ENCODE measurements at regions not wholly inside any gene's neighbourhood (a gene's known extent, or its start where the extent isn't known, plus 50 kb on each side); places are given as distances from the start of the nearest gene placed in this dataset.

DNA sequence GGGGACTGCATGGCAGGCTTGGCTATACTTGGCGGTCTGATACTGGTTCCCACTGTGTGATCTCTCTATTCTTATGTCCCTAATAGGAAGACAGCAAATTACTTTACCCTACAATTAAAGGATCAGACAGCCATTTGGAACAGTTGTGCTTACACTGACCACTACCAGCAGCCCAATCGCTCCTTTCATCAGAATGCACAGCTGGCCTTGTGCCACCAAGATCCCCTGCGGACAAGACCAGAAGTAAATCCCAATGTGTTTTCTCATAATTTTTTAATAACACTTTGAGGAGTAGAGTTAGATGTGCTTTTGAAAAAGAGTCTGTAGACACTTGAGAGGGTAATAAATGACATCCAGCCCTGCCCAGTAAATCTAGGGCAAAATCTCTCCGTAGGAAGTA lies 297.2 kb upstream of the ZNF32 start:
- H3K4me3 ChIP-seq (ENCODE audit: insufficient read depth, low read depth, low read length, poor library complexity, severe bottlenecking): no peak overlapping the region
- H3K9me3 ChIP-seq (ENCODE audit: control insufficient read depth, low read length): no peaks in the 10 kb centered on the region
- H3K27me3 ChIP-seq (replicated peaks; ENCODE audit: control insufficient read depth, insufficient read depth, low read length, poor library complexity, severe bottlenecking): no peaks in the 10 kb centered on the region
- DNase-seq: no peak
- H3K27ac ChIP-seq (ENCODE audit: insufficient read depth, low read length, poor library complexity, severe bottlenecking): no peak overlapping the region
- no peaks in the 10 kb centered on the region for H3K36me3 ChIP-seq (ENCODE audit: control insufficient read depth, insufficient read depth, low read length)
- no peaks in the 10 kb centered on the region for H3K4me1 ChIP-seq (ENCODE audit: control insufficient read depth, insufficient read depth, low read length, poor library complexity, severe bottlenecking)

DNA sequence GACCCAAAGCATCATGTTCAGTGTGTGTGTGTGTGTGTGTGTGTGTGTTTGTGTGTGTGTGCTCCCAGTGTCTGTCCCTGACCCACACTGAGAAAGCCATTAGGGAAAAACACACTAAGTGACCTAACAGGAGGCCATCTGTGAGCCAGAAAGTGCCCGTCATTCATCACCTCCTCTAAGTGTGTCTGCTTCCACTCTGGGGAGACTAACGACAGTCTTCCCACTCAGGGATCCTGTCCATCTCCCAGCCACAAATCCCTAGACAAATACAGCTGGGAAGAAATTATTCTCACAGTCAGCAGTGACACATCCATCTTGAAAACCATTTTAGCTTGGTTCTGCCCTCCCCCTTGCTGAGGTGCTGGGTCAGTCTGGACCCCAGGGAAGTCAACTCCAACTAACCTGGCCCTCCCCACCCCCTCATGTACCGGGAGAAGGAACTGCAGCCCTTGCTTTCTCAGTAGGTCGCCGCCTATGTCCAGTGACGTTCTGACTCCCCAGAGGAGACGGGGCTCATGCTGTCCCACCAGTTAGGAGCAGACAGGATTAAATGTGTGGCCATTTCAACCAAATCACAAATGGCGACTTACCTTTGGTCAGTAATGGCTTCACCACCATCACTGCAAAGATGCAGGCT lies 296.5 kb upstream of the ZNF32 start:
- Histone ChIP-seq H3K4me1 (ENCODE audit: control insufficient read depth, insufficient read depth, low read length, poor library complexity, severe bottlenecking) (no peaks in the 10 kb centered on the region), H3K27ac (ENCODE audit: insufficient read depth, low read length, poor library complexity, severe bottlenecking) (no peak overlapping the region)
- DNase-seq: no peak

DNA sequence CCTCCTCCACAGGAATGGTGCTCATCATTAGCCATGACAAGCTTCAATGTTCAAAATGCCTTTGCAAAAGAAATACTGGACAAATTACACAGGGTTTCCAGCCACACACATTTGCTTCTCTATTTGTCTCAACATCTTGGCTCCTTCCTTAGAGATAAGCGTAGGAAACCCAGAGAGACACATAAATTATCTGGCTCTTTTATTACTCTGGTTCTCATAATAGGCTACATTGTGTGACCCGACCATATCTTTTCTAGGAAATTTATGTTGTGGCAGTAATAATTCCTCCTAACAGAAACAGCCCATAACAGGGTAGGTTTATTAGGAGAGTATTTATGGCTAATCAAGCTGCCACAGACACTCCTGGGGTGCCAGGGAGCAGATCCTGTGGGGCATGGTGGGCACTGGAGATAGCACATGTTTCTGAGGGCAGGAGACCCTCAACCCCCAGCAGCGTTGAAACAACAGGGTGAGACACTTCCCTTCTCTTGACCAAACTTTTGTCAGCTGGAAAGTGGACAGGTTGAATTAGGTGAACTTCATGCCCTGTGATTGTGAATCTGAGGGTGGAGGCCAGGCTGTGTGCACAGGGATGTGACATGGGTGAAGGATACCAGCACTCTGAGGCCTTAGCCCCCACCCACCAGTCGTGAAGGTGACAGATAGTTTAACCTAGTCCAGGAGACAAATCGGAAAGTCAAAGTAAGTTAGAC lies 295.9 kb upstream of the ZNF32 start:
- DNase-seq: no peak
- no peaks in the 10 kb centered on the region for H3K27me3 ChIP-seq (replicated peaks; ENCODE audit: control insufficient read depth, insufficient read depth, low read length, poor library complexity, severe bottlenecking)
- no peaks in the 10 kb centered on the region for H3K9me3 ChIP-seq (ENCODE audit: control insufficient read depth, low read length)
- no peaks in the 10 kb centered on the region for H3K4me1 ChIP-seq (ENCODE audit: control insufficient read depth, insufficient read depth, low read length, poor library complexity, severe bottlenecking)
- H3K27ac ChIP-seq (ENCODE audit: insufficient read depth, low read length, poor library complexity, severe bottlenecking): no peak overlapping the region
- no peaks in the 10 kb centered on the region for H3K36me3 ChIP-seq (ENCODE audit: control insufficient read depth, insufficient read depth, low read length)
- no peak overlapping the region for H3K4me3 ChIP-seq (ENCODE audit: insufficient read depth, low read depth, low read length, poor library complexity, severe bottlenecking)

More for the DNA sequence above, 296.5 kb upstream of the ZNF32 start:
- no peaks in the 10 kb centered on the region for H3K9me3 ChIP-seq (ENCODE audit: control insufficient read depth, low read length)
- no peaks in the 10 kb centered on the region for H3K27me3 ChIP-seq (replicated peaks; ENCODE audit: control insufficient read depth, insufficient read depth, low read length, poor library complexity, severe bottlenecking)
- no peak overlapping the region for H3K4me3 ChIP-seq (ENCODE audit: insufficient read depth, low read depth, low read length, poor library complexity, severe bottlenecking)
- no peaks in the 10 kb centered on the region for H3K36me3 ChIP-seq (ENCODE audit: control insufficient read depth, insufficient read depth, low read length)

DNA sequence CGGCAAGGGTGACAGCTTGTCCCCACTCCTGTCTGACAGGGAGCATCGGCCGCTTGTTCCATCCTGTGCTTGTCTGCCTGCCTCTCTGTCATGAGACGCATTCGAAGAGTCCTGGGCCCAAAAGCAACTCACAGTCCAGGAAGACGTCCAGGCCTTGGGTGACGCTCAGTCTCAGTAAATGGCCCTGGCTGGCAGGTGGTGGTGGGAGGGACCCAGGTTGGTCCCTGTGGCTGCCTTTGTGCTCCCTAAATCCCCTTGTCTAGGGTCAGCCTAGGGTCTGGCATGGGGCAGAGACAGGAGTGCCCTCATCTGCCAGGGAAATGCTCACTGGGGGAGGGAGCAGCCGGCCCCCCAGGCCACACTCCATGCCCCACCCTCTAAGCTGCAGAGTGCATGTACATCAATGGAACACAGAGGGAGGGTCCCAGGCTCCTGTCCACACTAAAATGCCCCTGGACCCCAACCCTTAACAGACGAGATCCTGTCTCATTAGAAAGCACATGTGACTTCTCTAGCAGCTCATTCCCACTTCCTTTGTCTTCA lies 295.2 kb upstream of the ZNF32 start:
- Histone ChIP-seq H3K4me3 (ENCODE audit: insufficient read depth, low read depth, low read length, poor library complexity, severe bottlenecking) (no peak overlapping the region), H3K27ac (ENCODE audit: insufficient read depth, low read length, poor library complexity, severe bottlenecking) (no peak overlapping the region), H3K9me3 (ENCODE audit: control insufficient read depth, low read length) (no peaks in the 10 kb centered on the region), H3K4me1 (ENCODE audit: control insufficient read depth, insufficient read depth, low read length, poor library complexity, severe bottlenecking) (no peaks in the 10 kb centered on the region), H3K27me3 (replicated peaks; ENCODE audit: control insufficient read depth, insufficient read depth, low read length, poor library complexity, severe bottlenecking) (no peaks in the 10 kb centered on the region), H3K36me3 (ENCODE audit: control insufficient read depth, insufficient read depth, low read length) (no peaks in the 10 kb centered on the region)
- no peak for DNase-seq

DNA sequence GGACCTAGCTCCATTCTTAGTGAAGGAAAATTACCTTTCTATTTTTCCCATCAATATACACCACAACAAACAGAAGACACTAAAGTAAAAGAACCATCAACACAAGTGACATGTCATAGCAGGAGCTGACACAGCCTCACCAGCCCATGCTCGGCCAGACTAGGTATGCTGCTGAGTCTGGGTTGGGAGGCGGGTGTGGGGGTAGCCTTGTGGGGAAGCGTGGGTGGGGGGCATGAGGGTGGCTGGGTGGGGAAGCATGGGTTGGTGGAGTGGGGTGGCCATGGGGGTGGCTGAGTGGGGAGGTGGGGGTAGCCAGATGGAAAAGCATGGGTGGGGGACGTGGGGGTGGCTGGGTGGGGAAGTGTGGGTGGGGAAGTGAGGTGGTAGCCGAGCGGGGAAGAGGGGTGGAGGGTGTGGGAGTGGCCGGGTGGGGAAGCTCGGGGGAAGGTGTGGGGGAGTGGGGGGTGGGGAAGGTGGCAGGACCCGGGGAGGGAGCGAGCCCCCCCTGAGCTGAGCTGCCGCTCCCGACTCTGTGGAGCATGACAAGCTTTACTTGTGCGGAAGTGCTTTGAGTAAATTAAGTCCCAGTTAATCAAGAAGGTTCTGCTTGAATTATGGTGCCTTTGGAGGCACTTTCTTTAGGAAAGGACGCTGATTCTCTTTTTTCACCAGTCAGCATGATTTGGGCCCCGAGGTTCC lies 294.6 kb upstream of the ZNF32 start:
- Histone ChIP-seq H3K4me1 (ENCODE audit: control insufficient read depth, insufficient read depth, low read length, poor library complexity, severe bottlenecking) (no peaks in the 10 kb centered on the region), H3K9me3 (ENCODE audit: control insufficient read depth, low read length) (no peaks in the 10 kb centered on the region), H3K36me3 (ENCODE audit: control insufficient read depth, insufficient read depth, low read length) (no peaks in the 10 kb centered on the region), H3K4me3 (ENCODE audit: insufficient read depth, low read depth, low read length, poor library complexity, severe bottlenecking) (no peak overlapping the region), H3K27ac (ENCODE audit: insufficient read depth, low read length, poor library complexity, severe bottlenecking) (no peak overlapping the region), H3K27me3 (replicated peaks; ENCODE audit: control insufficient read depth, insufficient read depth, low read length, poor library complexity, severe bottlenecking) (no peaks in the 10 kb centered on the region)
- DNase-seq: no peak

DNA sequence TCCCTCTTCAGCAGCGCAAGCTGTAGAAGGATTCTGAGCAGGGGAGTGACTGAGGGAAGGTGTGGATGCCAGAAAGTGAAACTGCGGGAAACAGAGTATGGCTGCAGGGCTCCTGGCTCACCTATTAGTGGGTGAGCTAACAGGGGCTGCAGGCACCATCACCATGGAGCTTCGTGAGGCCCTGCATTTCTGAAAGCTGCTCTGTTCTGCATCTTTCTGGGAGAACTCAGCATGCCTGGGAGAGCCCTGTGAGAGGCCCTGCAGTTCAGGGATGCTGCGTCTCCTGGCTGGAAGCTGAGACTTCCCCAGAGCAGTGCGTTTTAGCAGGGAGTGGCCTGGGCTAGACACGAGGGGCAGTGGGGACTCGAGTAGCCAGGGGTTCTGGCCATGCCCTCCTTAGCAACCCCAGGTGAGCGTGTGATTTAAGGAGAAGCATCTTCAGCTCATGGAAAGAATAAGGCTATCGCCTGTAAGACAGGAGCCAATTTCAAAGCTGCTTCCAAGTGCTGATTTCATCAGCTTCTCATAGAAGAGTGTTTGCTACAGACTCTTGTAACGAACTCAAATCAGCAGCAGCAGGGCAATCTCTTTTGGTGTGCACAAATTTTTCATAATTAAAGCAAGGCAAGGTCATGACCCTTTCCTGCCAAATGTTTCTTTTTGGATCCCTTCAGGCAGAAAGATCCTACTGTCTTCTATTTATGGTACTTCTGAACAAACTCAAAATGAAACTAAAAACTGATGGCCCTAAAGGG lies 293.6 kb upstream of the ZNF32 start:
- DNase-seq: no peak
- H3K4me3 ChIP-seq (ENCODE audit: insufficient read depth, low read depth, low read length, poor library complexity, severe bottlenecking): no peak overlapping the region

DNA sequence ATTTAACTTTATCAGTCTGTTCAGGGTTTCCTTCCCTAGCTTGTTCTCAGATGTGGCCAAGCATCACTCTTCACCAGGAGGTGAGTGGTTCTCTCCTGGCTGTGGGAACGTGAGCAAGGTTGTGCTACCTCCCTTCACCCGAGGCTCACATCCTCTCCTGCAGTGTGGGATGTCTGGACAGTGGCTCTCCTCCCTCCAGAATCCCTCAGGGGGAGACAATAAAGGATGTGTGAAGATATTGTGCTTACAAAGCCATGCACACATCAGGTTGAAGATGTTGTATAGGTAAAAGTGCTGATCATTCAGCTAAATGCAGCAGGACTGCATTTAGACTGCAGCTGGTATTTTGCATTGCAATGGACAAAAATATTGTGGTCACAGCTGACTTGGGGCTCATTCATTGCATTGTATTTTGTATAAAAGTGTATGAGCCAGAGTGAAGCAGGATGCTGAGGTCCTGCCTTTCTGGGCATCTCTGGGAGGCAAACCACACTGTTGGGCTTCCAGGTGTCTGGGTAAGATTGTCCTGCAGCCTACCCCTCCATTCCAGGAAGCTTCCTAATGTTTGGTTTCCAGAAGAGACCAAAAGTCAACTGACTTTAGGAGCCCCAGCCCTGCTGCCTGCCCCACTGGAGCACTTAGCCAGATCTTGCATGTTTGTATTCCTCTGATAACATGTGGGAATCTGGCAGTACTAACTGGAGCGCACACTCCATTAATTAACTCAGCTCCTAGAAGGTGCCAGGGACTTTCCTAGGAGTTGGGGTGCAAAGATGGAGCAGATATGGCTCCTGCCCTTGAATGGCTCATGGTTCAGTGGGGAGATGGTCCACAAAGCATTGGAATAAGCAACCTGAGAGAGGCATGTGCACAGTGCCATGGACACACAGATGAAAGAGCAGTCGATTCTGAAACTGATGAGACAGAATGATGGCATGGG lies 292.5 kb upstream of the ZNF32 start:
- Histone ChIP-seq H3K9me3 (ENCODE audit: control insufficient read depth, low read length) (no peaks in the 10 kb centered on the region), H3K4me3 (ENCODE audit: insufficient read depth, low read depth, low read length, poor library complexity, severe bottlenecking) (no peak overlapping the region), H3K27ac (ENCODE audit: insufficient read depth, low read length, poor library complexity, severe bottlenecking) (no peak overlapping the region), H3K36me3 (ENCODE audit: control insufficient read depth, insufficient read depth, low read length) (no peaks in the 10 kb centered on the region), H3K4me1 (ENCODE audit: control insufficient read depth, insufficient read depth, low read length, poor library complexity, severe bottlenecking) (no peaks in the 10 kb centered on the region), H3K27me3 (replicated peaks; ENCODE audit: control insufficient read depth, insufficient read depth, low read length, poor library complexity, severe bottlenecking) (no peaks in the 10 kb centered on the region)
- DNase-seq: no peak

More for the DNA sequence above, 293.6 kb upstream of the ZNF32 start:
- Histone ChIP-seq H3K36me3 (ENCODE audit: control insufficient read depth, insufficient read depth, low read length) (no peaks in the 10 kb centered on the region), H3K27me3 (replicated peaks; ENCODE audit: control insufficient read depth, insufficient read depth, low read length, poor library complexity, severe bottlenecking) (no peaks in the 10 kb centered on the region), H3K4me1 (ENCODE audit: control insufficient read depth, insufficient read depth, low read length, poor library complexity, severe bottlenecking) (no peaks in the 10 kb centered on the region), H3K9me3 (ENCODE audit: control insufficient read depth, low read length) (no peaks in the 10 kb centered on the region), H3K27ac (ENCODE audit: insufficient read depth, low read length, poor library complexity, severe bottlenecking) (no peak overlapping the region)

DNA sequence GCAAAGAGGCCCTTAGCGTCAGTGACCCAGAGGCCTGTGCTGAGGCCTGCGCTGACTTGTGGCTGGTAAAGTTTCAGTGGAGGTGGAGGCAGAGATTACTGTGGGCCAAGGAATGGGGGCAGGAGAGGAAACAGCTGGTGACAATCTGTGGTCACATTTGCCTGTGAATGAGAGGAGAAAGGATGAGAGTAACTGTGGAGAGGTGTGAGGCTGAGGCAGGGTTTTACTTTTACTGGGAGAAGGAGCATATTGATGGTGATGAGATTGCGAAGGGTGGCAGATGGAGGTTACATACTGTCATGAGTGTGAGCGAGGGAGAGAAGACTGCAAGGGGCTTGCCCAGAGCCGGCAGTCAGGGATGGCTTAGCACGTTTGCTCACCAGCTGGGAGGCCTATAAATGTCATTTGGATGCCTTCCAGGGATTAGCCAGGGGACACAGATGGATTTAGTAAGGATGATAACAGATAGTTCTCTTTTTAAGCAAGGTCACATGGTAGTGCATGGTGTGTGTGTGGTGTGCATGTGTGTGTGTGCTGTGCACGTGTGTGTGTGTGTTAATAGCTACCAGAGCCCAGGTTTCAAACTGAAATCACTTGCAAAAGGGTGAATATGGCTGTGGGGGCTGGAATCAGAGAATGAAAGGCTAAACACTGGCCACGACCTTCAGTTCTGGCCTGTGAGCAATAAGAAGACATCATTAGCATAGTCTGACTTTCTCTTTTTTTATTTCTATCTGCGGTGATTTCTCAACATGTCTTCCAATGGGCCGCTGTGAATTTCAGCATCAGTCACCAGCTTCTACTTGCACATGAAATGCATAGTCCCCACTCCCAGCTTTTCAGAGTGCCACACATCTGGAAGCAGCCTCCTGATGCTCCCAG lies 291.5 kb upstream of the ZNF32 start:
- Histone ChIP-seq H3K27me3 (replicated peaks; ENCODE audit: control insufficient read depth, insufficient read depth, low read length, poor library complexity, severe bottlenecking) (no peaks in the 10 kb centered on the region), H3K27ac (ENCODE audit: insufficient read depth, low read length, poor library complexity, severe bottlenecking) (no peak overlapping the region), H3K4me1 (ENCODE audit: control insufficient read depth, insufficient read depth, low read length, poor library complexity, severe bottlenecking) (no peaks in the 10 kb centered on the region), H3K36me3 (ENCODE audit: control insufficient read depth, insufficient read depth, low read length) (no peaks in the 10 kb centered on the region), H3K4me3 (ENCODE audit: insufficient read depth, low read depth, low read length, poor library complexity, severe bottlenecking) (no peak overlapping the region), H3K9me3 (ENCODE audit: control insufficient read depth, low read length) (no peaks in the 10 kb centered on the region)
- DNase-seq: no peak
